Upper lobe of left lung (tissue), 6 donors: ENCODE measurements at regions not wholly inside any gene's neighbourhood (a gene's known extent, or its start where the extent isn't known, plus 50 kb on each side); places are given as distances from the start of the nearest gene placed in this dataset.
A peak's percentile ranks its signal among the peaks of the same experiment; 100 is the strongest.

Experiments
- ATAC-seq, 2 donors: fragments of 200-7000 bp; cut with Tn5 transposase; one replicate each; pipeline ENCODE4 v1.9.1; 2022; ENCODE audit warnings: mild to moderate bottlenecking in 2 of 2, moderate library complexity in 2 of 2; ENCODE audit not compliant: low FRiP score in 2 of 2
- DNase-seq, 2 donors: peaks; one replicate each; pipeline ENCODE4 v3.0.0-alpha.2; 2019 to 2020
- H3K27ac ChIP-seq, 4 donors: fragments of 200-600 bp; sonication (generic); one replicate each; pipeline ENCODE4 v1.5.1; 2016 to 2019
- H3K27me3 ChIP-seq, 4 donors: fragments of 200-600 bp; sonication (generic); one replicate each; pipeline ENCODE4 v1.5.1; 2017 to 2019
- H3K36me3 ChIP-seq, 4 donors: fragments of 200-600 bp; sonication (generic); one replicate each; pipeline ENCODE4 v1.5.1; 2016 to 2019
- H3K4me1 ChIP-seq, 4 donors: fragments of 200-600 bp; sonication (generic); one replicate each; pipeline ENCODE4 v1.5.1; 2018 to 2019
- H3K4me3 ChIP-seq, 4 donors: fragments of 200-600 bp; sonication (generic); one replicate each; pipeline ENCODE4 v1.5.1; 2017 to 2019; ENCODE audit warnings: mild to moderate bottlenecking in 2 of 4, moderate library complexity in 1 of 4
- H3K9me3 ChIP-seq, 4 donors: fragments of 200-600 bp; sonication (generic); one replicate each; pipeline ENCODE4 v1.5.1; 2018 to 2019
- EP300 ChIP-seq, 4 donors: sonication (generic); formaldehyde crosslinking; IDR thresholded peaks; one replicate each; pipeline ENCODE4 v1.5.1; 2017; ENCODE audit warnings: antibody characterized with exemption in 4 of 4, control low read depth in 2 of 4
- POLR2A ChIP-seq, 4 donors: fragments of 450-650 bp; IDR thresholded peaks; one replicate each; pipeline ENCODE4 v1.5.1; 2016 to 2017; ENCODE audit warnings: antibody characterized with exemption in 4 of 4, mild to moderate bottlenecking in 2 of 4
- POLR2AphosphoS5 ChIP-seq, 2 donors: sonication (generic); formaldehyde crosslinking; IDR thresholded peaks; one replicate each; pipeline ENCODE4 v1.5.1; 2017; ENCODE audit warnings: antibody characterized with exemption in 2 of 2
- WGBS, 2 donors: methylation state at CpG; one replicate each; pipeline ENCODE4 v1.1.5; 2017 to 2018; 5-methylcytosine and 5-hydroxymethylcytosine counted together
- TF ChIP-seq, protein P1 (sequence below), 6 experiments: fragments of 450-650 bp in 4 of 6; fragments of 200-600 bp in 2 of 6; sonication (generic) in 2 of 6; IDR thresholded peaks; one replicate each; pipeline ENCODE4 v1.5.1; 2016 to 2019; ENCODE audit warnings: antibody characterized with exemption in 6 of 6
- donor health status: DM: no; HTN: no; CAD: no; lungs with moderate emphysema.
- donor health status: DM: no; HTN: yes; CAD: no; lungs with severe emphysema.

DNA sequence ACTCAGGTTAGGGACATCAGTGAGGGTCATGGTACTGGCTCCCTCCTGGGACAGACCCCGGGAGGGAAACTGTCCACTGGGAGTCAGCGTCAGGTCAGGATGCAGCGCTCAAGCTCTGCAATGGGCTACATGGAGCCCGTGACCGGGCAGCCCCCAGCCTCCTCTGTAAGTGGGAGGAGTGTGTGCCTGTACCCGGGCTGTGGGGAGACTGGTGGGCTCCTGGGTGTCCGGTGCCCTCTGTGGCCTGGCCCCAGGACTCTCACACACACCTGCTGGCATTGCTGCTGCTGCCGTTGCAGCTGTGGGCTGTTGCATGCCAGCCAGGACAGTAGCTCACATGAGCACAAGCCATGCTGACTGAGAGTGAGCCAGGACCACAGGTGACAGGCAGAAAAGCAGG, 630.3 kb downstream of the TBC1D22A start:
- H3K9me3 ChIP-seq = no peaks in the 10 kb centered on the region
- no peak overlapping the region for H3K4me3 ChIP-seq
- H3K4me1 ChIP-seq = no peaks in the 10 kb centered on the region
- ATAC-seq = no peak
- DNase-seq = no peak
- H3K36me3 ChIP-seq = no peaks in the 10 kb centered on the region
- no peak overlapping the region for H3K27ac ChIP-seq
- WGBS, 2 donors = 87 to 90% methylated on average over 6 to 7 of the region's 8 CpGs
- TF ChIP-seq POLR2AphosphoS5 (IDR thresholded peaks at IDR 0.05) (no peak), POLR2A (IDR thresholded peaks at IDR 0.05) (no peak), EP300 (IDR thresholded peaks at IDR 0.05) (no peak)
- TF ChIP-seq, protein P1, sequence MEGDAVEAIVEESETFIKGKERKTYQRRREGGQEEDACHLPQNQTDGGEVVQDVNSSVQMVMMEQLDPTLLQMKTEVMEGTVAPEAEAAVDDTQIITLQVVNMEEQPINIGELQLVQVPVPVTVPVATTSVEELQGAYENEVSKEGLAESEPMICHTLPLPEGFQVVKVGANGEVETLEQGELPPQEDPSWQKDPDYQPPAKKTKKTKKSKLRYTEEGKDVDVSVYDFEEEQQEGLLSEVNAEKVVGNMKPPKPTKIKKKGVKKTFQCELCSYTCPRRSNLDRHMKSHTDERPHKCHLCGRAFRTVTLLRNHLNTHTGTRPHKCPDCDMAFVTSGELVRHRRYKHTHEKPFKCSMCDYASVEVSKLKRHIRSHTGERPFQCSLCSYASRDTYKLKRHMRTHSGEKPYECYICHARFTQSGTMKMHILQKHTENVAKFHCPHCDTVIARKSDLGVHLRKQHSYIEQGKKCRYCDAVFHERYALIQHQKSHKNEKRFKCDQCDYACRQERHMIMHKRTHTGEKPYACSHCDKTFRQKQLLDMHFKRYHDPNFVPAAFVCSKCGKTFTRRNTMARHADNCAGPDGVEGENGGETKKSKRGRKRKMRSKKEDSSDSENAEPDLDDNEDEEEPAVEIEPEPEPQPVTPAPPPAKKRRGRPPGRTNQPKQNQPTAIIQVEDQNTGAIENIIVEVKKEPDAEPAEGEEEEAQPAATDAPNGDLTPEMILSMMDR (IDR thresholded peaks at IDR 0.05) = no peak
- no peaks in the 10 kb centered on the region for H3K27me3 ChIP-seq

DNA sequence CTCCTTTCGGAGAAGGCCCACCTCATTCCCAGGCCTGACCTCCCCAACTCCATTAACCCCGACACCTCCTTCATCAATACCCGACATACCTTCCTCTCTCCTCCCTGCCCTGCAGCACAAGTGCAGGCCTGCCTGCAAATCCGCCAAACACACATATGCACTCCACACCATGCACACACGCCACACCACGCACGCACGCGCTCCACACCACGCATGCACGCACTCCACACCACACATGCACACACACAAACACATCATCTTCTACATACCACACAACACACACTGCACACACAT, 629.6 kb downstream of the TBC1D22A start:
- Histone ChIP-seq H3K4me1 (no peaks in the 10 kb centered on the region), H3K9me3 (no peaks in the 10 kb centered on the region), H3K36me3 (no peaks in the 10 kb centered on the region), H3K4me3 (no peak overlapping the region), H3K27me3 (no peaks in the 10 kb centered on the region), H3K27ac (no peak overlapping the region)
- ATAC-seq (no peak), DNase-seq (peak in 1 of 2 donors; percentile 55)
- TF ChIP-seq POLR2A (IDR thresholded peaks at IDR 0.05) (no peak), EP300 (IDR thresholded peaks at IDR 0.05) (no peak), POLR2AphosphoS5 (IDR thresholded peaks at IDR 0.05) (no peak)
- TF ChIP-seq, protein P1 (IDR thresholded peaks at IDR 0.05) = no peak
- 68 to 73% methylated on average over 11 of the region's 11 CpGs for WGBS, 2 donors

DNA sequence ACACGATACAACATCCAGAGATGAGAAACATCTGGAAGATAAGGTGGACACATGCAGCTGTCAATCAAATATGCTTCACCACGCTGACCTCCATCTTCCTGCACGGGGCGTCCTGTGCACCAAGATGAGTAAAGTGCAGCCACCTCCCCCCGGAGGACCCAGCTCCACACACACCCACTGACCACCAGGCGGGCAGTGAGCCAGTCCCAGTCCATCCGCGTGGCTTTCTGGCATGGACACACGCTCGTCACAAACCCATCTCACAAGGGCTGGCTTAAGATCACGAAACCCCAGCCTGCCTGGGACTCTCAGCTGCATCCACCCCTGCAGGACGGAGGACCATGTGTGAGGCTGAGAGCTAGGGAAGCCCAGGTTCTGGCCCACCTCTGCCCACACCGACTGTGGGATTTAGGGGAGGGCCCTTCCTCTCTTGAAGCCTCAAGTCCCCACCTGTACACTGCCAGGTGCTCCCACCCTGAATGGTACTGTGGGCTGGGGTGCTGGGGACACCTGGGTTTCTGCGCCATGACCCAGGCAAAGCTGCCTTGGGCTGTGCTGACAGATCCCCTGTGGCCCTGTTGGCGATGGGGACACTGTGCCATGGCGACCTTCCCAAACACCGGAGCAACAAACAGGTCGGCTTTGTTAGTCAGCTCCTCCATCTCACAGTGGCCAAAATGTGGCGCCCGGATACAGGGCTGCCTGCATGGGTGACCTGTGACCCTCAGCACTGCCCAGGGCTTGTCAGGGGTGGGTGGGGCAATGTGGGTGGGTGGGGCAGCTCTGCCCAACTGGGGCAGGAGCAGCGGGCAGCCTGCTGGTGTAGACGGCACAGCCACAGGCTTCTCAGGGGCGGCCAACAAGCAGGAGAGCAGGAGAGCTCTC, 629.0 kb downstream of the TBC1D22A start:
- WGBS, 2 donors = 79 to 88% methylated on average over 12 to 23 of the region's 23 CpGs

DNA sequence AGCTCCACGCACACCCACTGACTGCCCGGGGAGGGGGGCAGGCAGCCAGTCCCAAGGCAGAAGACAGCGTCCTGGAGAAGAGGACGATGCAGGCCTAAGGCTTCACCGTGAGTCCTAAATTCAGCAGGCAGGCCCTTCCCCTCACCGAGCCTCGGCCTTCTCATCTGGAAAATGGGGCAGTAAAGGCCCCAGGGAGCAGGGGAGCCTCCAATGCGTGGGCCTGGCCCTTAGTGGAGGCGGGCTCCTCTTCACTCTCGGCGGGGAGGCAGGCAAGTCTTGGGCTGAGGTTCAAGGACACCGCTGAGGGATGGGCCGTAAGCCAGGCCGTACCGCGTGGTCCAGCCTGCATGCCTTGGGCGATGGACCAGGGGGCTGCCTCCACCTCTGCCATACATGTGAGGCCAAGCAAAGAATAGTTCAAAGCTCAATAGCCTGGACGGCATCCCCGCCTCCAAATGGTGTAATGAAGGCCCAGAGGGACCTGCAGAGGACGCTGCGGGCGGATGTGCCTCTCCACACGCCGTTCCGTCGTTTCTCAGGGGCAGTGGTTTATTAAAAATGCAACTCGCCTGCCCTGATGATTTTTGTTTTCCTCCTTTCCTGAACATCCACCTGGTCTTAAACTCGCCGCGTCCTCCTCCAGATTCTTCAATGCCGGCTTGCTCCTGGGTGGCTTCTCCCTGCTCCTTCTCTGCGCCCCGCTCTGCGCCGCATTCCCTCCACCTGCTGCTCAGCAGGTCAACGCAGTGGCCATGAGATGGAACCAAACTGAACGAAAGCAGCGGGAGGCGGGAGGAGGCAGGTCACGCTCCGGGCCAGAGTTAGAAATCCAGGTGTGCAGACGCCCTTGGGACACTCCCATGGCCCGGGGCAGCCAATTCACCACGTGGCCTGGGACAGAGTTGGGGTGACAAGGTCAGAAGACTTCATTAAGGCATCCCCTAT, 627.8 kb downstream of the TBC1D22A start:
- H3K36me3 ChIP-seq = no peaks in the 10 kb centered on the region
- no peaks in the 10 kb centered on the region for H3K9me3 ChIP-seq
- no peak overlapping the region for H3K4me3 ChIP-seq
- no peak overlapping the region for H3K27ac ChIP-seq
- ATAC-seq (no peak), DNase-seq (peak in 1 of 2 donors; percentile 65)
- H3K27me3 ChIP-seq = no peaks in the 10 kb centered on the region
- TF ChIP-seq, protein P1 (IDR thresholded peaks at IDR 0.05) = no peak
- TF ChIP-seq POLR2AphosphoS5 (IDR thresholded peaks at IDR 0.05) = no peak
- TF ChIP-seq POLR2A (IDR thresholded peaks at IDR 0.05) = no peak
- TF ChIP-seq EP300 (IDR thresholded peaks at IDR 0.05) = no peak
- 85 to 92% methylated on average over 42 to 44 of the region's 44 CpGs for WGBS, 2 donors
- H3K4me1 ChIP-seq = no peaks in the 10 kb centered on the region

More for the DNA sequence above, 629.0 kb downstream of the TBC1D22A start:
- Histone ChIP-seq H3K27me3 (no peaks in the 10 kb centered on the region), H3K9me3 (no peaks in the 10 kb centered on the region), H3K4me3 (no peak overlapping the region), H3K36me3 (no peaks in the 10 kb centered on the region), H3K27ac (no peak overlapping the region), H3K4me1 (no peaks in the 10 kb centered on the region)
- TF ChIP-seq POLR2A (IDR thresholded peaks at IDR 0.05) = no peak
- TF ChIP-seq, protein P1 (IDR thresholded peaks at IDR 0.05) = no peak
- no peak for TF ChIP-seq POLR2AphosphoS5 (IDR thresholded peaks at IDR 0.05)
- no peak for TF ChIP-seq EP300 (IDR thresholded peaks at IDR 0.05)
- ATAC-seq (no peak), DNase-seq (no peak)
